Endothelial cell of umbilical vein (primary cell): ENCODE measurements at regions not wholly inside any gene's neighbourhood (a gene's known extent, or its start where the extent isn't known, plus 50 kb on each side); places are given as distances from the start of the nearest gene placed in this dataset.

Experiments used
- CTCF ChIP-seq, 2 donors: IDR thresholded peaks; 1 replicate in 1 of 2; 2 replicates in 1 of 2; pipeline ENCODE4 v1.5.1; 2011; ENCODE audit warnings: low read length in 2 of 2, mild to moderate bottlenecking in 2 of 2, moderate library complexity in 2 of 2, control low read depth in 1 of 2, inconsistent platforms in 1 of 2, low read depth in 1 of 2; ENCODE audit not compliant: insufficient read depth in 1 of 2; ENCODE audit errors: extremely low read depth in 1 of 2
- FOS ChIP-seq: IDR thresholded peaks from 2 replicates; pipeline ENCODE4 v1.6.1; 2011; ENCODE audit warnings: mild to moderate bottlenecking, low read length, moderate library complexity, borderline replicate concordance; ENCODE audit not compliant: insufficient read depth
- POLR2A ChIP-seq: IDR thresholded peaks from 2 replicates; pipeline ENCODE4 v1.6.1; 2012; ENCODE audit warnings: low read depth, mild to moderate bottlenecking, control low read depth, low read length
- POLR2AphosphoS5 ChIP-seq: IDR thresholded peaks from 2 replicates; pipeline ENCODE4 v1.6.1; 2012; ENCODE audit warnings: low read depth, mild to moderate bottlenecking, control low read depth, low read length, moderate library complexity; ENCODE audit not compliant: insufficient read depth

- TF ChIP-seq CTCF (IDR thresholded peaks at IDR 0.05; ENCODE audit: extremely low read depth in 1 of 2, insufficient read depth in 1 of 2, low read depth in 1 of 2, low read length in 2 of 2) (no peak), POLR2AphosphoS5 (no peak), POLR2A (no peak), FOS (no peak)
Measured at GRCh38 chr13:105567951-105568525, 967.4 kb downstream of the EFNB2 start.
